Activated CD4-positive, alpha-beta T cell treated with anti-CD3 and anti-CD28 coated beads, Interleukin-2, amount 10 ng/mL, durations not matched to agents 24 days and 14 days (primary cell): ENCODE measurements at regions not wholly inside any gene's neighbourhood (a gene's known extent, or its start where the extent isn't known, plus 50 kb on each side); places are given as distances from the start of the nearest gene placed in this dataset.

ENCODE experiments used
- DNase-seq: peaks from one replicate; pipeline ENCODE4 v3.0.0; 2022
- H3K27ac Mint-ChIP-seq: one replicate; pipeline ENCODE4 v1.8.0; 2022; ENCODE audit warnings: mild to moderate bottlenecking, mixed read lengths
- H3K27me3 Mint-ChIP-seq: one replicate; pipeline ENCODE4 v1.8.0; 2022; ENCODE audit warnings: mixed read lengths
- H3K36me3 Mint-ChIP-seq: one replicate; pipeline ENCODE4 v1.8.0; 2022; ENCODE audit warnings: low read depth, mild to moderate bottlenecking, mixed read lengths
- H3K4me1 Mint-ChIP-seq: one replicate; pipeline ENCODE4 v1.8.0; 2021; ENCODE audit warnings: mixed read lengths
- H3K4me3 Mint-ChIP-seq: one replicate; pipeline ENCODE4 v1.8.0; 2022; ENCODE audit warnings: mild to moderate bottlenecking, moderate library complexity, mixed read lengths
- H3K9me3 Mint-ChIP-seq: one replicate; pipeline ENCODE4 v1.8.0; 2021; ENCODE audit warnings: mixed read lengths
- intact Hi-C: fragments of 100-400 bp; cut with micrococcal nuclease; formaldehyde crosslinking; loops from one replicate; pipeline ENCODE4 v1.15.1; 2023

DNA sequence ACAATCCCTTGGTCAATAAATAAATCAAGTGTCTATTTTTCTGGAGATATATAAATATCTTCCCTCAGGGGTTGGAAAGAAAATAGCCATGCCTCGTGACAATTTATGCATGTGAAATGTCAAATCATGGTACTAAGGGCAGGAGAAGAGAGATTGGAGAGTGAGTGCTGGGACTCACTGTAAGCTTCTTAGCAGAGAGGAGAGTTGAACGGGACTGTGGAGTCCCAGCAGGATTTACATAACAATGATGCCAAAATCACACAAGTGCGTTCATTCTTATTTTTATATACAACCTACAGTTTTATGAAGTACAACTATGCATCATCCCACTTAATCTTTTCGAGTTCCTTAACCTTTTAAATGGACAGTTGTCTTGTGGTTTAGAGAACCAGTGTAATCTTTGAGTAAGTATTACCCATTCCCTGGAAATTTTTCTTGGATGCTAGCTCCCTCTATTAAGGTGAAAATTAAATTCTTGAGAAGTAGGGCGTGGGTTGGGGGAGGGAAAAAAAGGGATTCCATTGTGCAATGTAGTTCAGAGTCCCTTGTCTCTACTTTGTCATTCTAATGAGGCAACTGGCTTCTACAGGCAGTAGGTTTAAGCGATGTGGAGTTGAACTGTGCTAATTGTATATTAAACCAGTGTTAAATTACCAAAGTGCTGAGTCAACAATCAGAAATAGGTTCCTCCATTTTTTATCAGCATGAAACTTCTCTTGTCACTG, 143.6 kb upstream of the EPHA4 start:
- no peak for DNase-seq
- Mint-ChIP-seq H3K4me3 (no peak overlapping the region), H3K27ac (no peak overlapping the region), H3K4me1 (no peaks in the 10 kb centered on the region), H3K36me3 (no peaks in the 10 kb centered on the region), H3K9me3 (no peaks in the 10 kb centered on the region), H3K27me3 (no peaks in the 10 kb centered on the region)
- intact Hi-C loops = no loop called here

DNA sequence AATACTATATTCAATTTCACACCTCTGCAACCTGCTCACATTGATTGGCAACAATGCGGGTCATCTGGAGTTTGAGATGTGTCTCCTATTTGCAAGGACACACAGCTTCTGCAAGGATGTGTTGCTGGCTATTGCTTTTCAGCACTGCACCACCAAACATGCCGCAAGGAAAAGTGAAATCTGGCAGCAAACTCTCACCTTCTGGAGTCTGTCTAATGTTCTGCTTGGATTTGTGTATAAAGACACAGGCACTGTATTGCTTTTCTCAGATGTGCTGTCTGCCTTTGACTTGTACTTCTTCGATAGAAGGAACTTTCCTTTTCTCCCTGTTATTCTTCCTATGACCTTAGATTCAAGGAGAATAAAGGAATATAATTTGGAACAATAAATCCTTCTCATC, 138.6 kb upstream of the EPHA4 start:
- H3K9me3 Mint-ChIP-seq = no peaks in the 10 kb centered on the region
- H3K4me1 Mint-ChIP-seq = no peaks in the 10 kb centered on the region
- no peak overlapping the region for H3K27ac Mint-ChIP-seq
- no peaks in the 10 kb centered on the region for H3K36me3 Mint-ChIP-seq
- H3K27me3 Mint-ChIP-seq = no peaks in the 10 kb centered on the region
- no peak for DNase-seq
- intact Hi-C loops = no loop called here
- no peak overlapping the region for H3K4me3 Mint-ChIP-seq

DNA sequence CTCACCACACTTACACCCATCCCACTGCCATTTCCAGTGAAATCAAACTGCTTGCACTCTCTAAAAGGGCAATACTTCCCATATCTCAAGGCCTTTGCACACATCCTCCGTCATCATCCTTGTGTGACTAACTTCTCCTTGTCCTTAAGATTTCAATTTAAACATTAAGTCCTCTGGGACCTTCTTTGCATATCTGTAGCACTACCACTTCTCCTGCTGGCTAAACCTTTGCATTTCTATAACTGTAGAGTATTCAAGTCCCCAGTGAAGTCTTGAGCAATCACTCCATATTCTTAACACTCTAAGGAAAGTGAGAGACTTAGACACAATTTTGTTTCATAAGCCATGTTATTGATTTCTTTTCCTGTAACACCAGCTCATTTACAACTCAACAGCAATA, 136.8 kb upstream of the EPHA4 start:
- intact Hi-C loops = no loop called here
- H3K4me1 Mint-ChIP-seq = no peaks in the 10 kb centered on the region
- H3K9me3 Mint-ChIP-seq = no peaks in the 10 kb centered on the region
- H3K27me3 Mint-ChIP-seq = no peaks in the 10 kb centered on the region
- H3K27ac Mint-ChIP-seq = no peak overlapping the region
- DNase-seq = no peak
- H3K4me3 Mint-ChIP-seq = no peak overlapping the region
- H3K36me3 Mint-ChIP-seq = no peaks in the 10 kb centered on the region

DNA sequence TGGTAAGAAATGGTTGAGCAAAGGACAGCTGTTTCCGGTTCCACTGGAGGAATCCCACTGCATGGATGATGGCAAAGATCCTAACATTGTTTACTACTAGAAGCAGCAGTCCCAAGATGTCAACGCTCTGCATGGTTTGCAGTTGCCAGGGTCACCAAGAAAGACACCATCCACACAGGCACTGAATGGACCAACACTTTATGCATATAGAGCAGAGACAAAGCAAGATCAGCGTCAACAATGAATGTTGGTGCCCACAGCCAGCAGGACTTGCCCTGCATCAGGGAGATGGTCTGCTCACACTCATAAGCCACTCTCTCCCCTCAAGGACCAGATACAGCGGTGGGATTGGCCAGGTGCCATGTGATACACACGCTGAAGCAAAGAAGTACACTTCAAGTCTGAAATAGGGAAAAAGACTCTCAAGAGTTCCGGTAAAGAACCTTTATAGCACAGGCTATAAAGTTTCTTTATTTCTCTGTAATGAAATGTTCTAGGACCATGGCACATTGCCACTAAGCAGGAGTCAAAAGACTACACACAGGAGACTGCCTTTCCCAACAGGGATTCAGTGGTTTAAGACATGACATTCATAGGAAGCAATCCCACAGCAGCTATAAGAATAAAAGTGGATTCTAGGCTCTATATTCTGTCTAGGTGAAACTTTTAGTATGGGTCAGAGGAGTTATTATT, 133.2 kb upstream of the EPHA4 start:
- Mint-ChIP-seq H3K4me1 (no peaks in the 10 kb centered on the region), H3K27ac (no peak overlapping the region), H3K4me3 (no peak overlapping the region), H3K27me3 (no peaks in the 10 kb centered on the region), H3K36me3 (no peaks in the 10 kb centered on the region), H3K9me3 (no peaks in the 10 kb centered on the region)
- no peak for DNase-seq
- intact Hi-C loops = no loop called here

DNA sequence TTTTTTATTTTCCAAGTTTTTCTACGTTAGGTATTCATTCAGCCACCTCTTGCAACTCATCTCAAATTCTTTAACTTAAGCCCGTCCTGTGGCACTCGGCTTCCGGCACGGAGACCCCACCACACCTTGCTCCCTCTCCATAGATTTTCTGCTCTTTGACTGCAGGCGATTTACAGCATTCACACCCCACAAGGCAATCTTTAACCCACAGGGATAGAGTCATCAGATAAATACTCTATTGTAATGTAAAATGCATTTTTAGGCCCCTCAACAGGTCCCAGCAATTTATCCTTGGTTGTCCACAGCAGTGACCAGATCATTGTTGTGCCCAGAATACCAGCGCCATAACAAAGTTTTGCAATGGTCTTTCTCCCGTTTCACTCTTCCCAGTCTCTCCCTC, 132.3 kb upstream of the EPHA4 start:
- Mint-ChIP-seq H3K4me3 (no peak overlapping the region), H3K27ac (no peak overlapping the region), H3K9me3 (no peaks in the 10 kb centered on the region), H3K27me3 (no peaks in the 10 kb centered on the region), H3K36me3 (no peaks in the 10 kb centered on the region), H3K4me1 (no peaks in the 10 kb centered on the region)
- intact Hi-C loops = no loop called here
- DNase-seq = no peak

DNA sequence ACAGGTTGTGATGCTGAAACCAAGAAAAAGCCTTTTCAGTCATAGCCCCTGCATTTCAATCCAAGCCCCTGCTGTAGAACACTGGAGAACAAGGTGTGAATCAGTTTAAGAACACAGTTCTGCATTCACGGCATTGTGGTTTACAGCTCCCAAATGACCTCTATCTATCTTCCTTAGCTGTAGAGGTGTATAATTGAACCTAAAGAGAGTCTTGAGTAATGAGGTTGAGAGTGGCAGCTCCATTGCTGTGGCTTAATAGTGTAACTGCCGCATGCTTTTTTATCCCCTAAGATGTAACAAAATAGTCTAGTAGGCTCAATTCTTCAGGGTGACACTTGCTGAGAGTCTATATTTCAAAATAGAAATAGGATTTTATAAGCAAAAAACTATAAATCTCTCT, 121.3 kb upstream of the EPHA4 start:
- no peak for DNase-seq
- Mint-ChIP-seq H3K4me1 (no peaks in the 10 kb centered on the region), H3K4me3 (no peak overlapping the region), H3K27ac (no peak overlapping the region), H3K36me3 (no peaks in the 10 kb centered on the region), H3K9me3 (no peaks in the 10 kb centered on the region), H3K27me3 (no peaks in the 10 kb centered on the region)
- intact Hi-C loops = no loop called here

DNA sequence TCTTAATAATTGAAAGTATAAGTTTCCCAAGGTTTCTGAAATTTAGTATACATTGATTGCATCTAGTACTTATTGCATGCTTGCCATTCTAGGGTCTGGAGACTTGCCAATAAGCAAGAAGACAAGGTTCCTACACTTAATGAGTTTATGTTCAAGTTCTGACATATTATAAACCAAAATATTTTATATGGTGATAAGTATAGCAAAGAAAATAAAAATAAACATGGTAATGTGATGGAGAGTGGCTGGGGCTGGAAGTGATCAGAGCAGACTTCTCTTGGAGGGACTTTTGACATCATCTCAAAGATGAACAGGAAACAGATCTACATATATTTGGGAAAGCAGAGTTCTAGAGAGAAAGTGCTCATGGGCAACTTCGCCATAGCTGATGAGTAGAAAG, 119.5 kb upstream of the EPHA4 start:
- no peaks in the 10 kb centered on the region for H3K27me3 Mint-ChIP-seq
- DNase-seq = no peak
- no peak overlapping the region for H3K4me3 Mint-ChIP-seq
- intact Hi-C loops = no loop called here
- no peaks in the 10 kb centered on the region for H3K9me3 Mint-ChIP-seq
- no peaks in the 10 kb centered on the region for H3K4me1 Mint-ChIP-seq
- H3K27ac Mint-ChIP-seq = no peak overlapping the region
- H3K36me3 Mint-ChIP-seq = no peaks in the 10 kb centered on the region

DNA sequence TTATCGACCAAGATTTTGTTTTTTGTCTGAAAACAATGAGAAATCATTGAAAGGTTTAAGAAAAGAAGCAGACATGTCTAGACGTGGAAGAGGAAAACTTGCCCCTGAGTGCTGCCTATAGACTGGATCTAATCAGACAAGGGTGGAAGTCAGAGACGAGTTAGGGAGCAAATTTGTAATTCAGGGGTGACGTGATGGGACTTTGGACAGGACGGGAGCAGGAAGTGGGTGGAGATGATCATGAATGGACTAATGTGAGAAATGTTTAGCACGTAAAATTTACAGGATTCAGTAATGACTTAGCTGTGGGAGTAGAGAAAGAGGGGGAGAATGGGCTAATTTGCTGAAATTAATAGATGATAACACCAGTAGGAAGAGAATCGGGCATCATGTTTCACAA, 117.0 kb upstream of the EPHA4 start:
- H3K9me3 Mint-ChIP-seq = no peaks in the 10 kb centered on the region
- intact Hi-C loops = no loop called here
- H3K4me1 Mint-ChIP-seq = no peaks in the 10 kb centered on the region
- no peaks in the 10 kb centered on the region for H3K36me3 Mint-ChIP-seq
- no peak overlapping the region for H3K27ac Mint-ChIP-seq
- no peaks in the 10 kb centered on the region for H3K27me3 Mint-ChIP-seq
- no peak overlapping the region for H3K4me3 Mint-ChIP-seq
- DNase-seq = no peak

DNA sequence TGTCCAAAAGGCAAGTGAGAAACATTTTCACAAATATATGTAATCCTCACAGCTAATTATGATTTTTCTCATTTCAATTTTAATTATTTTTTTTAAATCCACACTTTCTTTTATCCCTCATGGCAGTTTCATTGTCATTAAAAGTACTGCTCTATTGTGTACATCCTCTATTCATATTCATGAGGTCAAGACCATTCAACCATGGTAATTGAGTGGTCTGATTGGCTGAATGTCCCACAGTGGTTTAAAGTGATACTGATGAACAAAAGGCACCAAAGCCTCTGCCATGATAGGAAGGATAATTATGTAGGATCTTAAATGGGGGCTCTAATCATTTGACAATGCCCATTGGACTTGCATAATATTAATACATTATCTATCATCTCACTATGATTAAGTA, 108.4 kb upstream of the EPHA4 start:
- Mint-ChIP-seq H3K9me3 (no peaks in the 10 kb centered on the region), H3K4me3 (no peak overlapping the region), H3K27me3 (no peaks in the 10 kb centered on the region), H3K4me1 (no peaks in the 10 kb centered on the region), H3K36me3 (no peaks in the 10 kb centered on the region), H3K27ac (no peak overlapping the region)
- DNase-seq = no peak
- intact Hi-C loops = no loop called here

DNA sequence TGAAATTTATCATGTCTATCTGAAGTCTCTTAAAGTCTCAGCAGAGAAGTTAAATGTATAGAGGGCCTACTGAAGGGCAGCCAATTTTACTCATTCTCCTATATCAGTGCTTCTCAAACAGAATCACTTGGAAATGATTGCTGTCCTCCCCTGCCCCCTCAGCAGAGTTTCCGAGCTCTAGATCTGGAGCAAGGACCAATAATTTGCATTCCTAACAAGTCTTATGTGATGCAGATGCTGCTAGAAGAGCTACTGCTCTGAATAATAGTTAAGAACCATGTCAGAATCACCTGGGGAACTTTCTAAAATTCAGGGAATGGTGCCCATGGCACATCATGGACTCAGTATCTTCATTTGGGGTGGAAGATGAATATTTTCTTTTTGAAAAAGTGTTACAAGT, 105.6 kb upstream of the EPHA4 start:
- no peaks in the 10 kb centered on the region for H3K4me1 Mint-ChIP-seq
- H3K27ac Mint-ChIP-seq = no peak overlapping the region
- intact Hi-C loops = no loop called here
- no peak for DNase-seq
- no peaks in the 10 kb centered on the region for H3K9me3 Mint-ChIP-seq
- no peaks in the 10 kb centered on the region for H3K27me3 Mint-ChIP-seq
- no peak overlapping the region for H3K4me3 Mint-ChIP-seq
- H3K36me3 Mint-ChIP-seq = no peaks in the 10 kb centered on the region

DNA sequence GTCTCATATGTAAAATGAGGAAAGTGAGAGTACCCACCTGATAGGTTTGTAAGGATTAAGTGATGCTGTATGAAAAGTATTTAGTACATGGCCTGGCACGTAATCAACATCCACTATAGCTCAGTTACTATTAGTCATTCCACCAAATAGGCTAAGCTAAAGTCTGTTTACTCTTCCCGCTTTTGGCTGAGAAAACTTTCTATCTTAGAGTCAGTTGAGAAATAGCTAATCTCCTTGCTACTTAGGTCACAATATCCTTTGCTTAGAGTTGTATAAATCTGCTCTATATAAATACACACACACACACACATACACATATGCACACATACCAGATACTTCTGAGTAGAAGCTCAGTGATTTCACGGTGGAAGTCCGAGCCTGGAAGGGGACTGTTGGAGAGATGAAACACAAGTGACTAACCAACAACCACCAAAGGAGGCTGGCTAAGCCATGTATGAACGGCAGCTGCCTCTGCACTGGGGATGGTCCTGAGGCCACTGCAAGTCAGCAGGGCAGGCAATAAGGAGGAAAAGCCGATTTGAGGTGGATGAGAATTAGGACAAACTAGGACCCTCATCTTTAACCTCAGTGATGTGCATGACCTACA, 104.6 kb upstream of the EPHA4 start:
- Mint-ChIP-seq H3K9me3 (no peaks in the 10 kb centered on the region), H3K4me3 (no peak overlapping the region), H3K27me3 (no peaks in the 10 kb centered on the region), H3K27ac (no peak overlapping the region), H3K36me3 (no peaks in the 10 kb centered on the region), H3K4me1 (no peaks in the 10 kb centered on the region)
- intact Hi-C loops = no loop called here
- no peak for DNase-seq

DNA sequence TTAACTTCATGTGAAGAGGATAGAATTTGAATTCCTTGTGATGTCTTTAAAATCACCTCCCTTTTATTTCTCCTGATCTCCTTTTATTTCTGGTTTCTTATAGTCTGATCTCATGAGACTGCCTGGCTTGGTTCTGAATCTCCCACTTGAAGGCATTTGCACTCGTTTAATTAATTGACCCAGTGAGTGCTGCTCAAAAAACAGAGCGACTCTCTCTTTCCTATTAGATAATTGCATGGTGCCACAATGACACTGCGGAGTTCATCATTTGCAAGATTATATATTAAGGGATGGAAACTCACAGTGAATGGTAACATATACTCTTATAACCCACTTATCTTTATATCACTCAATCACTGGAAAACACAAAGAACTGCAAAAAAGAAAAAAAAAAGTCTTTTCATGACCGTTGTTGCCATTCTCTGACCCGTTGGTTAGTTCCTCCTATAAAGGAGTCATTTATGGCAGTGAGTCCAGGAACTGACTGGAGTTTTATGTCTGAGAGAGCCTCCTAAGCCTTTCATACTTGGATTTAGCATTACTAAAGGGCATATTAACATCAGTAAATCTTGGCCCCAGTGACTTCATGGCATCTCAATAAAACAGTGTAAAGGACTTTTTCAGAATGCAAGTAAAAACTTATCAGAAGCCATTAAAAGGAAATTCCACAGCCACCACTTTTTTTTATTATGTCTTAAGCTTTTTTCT, 103.3 kb upstream of the EPHA4 start:
- intact Hi-C loops = no loop called here
- Mint-ChIP-seq H3K4me1 (no peaks in the 10 kb centered on the region), H3K27me3 (no peaks in the 10 kb centered on the region), H3K36me3 (no peaks in the 10 kb centered on the region), H3K4me3 (no peak overlapping the region), H3K9me3 (no peaks in the 10 kb centered on the region), H3K27ac (no peak overlapping the region)
- no peak for DNase-seq

DNA sequence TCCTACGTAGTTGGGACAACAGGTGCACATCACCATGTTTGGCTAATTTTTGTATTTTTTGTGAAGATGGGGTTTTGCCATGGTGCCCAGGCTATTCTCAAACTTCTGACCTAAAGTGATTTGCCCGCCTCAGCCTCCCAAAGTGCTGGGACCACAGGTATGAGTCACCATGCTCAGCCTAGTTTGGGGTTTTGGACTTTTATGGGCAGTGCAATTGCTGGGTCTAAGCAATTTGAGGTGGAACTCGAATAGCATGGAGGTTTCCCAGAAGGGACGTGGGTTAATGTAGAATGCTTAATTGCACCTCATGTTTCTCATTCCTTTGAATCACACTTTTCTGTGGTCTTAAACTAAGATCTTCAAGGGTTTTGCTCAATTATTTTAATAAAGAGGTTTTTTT, 102.3 kb upstream of the EPHA4 start:
- Mint-ChIP-seq H3K4me3 (no peak overlapping the region), H3K27ac (no peak overlapping the region), H3K4me1 (no peaks in the 10 kb centered on the region), H3K36me3 (no peaks in the 10 kb centered on the region), H3K9me3 (no peaks in the 10 kb centered on the region), H3K27me3 (no peaks in the 10 kb centered on the region)
- no peak for DNase-seq
- intact Hi-C loops = no loop called here

DNA sequence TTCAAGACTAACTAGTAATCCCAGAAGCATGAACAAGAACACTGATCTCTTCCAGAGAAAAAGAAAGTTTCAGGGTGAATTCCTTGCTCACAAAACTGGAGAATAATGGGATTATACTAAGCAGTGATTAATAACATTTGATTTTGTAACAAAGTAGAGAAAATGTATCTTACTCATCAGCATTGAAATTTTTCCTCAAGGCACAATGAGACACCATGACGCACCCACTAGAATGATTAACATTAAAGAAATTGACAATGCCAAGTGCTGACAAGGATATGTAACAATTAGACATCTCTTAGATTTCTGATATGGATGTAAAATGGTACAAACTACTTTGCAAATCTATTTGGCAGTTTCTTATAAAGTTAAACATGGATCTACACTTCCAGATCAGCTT, 101.1 kb upstream of the EPHA4 start:
- no peaks in the 10 kb centered on the region for H3K36me3 Mint-ChIP-seq
- H3K4me1 Mint-ChIP-seq = no peaks in the 10 kb centered on the region
- no peaks in the 10 kb centered on the region for H3K9me3 Mint-ChIP-seq
- intact Hi-C loops = no loop called here
- H3K4me3 Mint-ChIP-seq = no peak overlapping the region
- no peak for DNase-seq
- no peaks in the 10 kb centered on the region for H3K27me3 Mint-ChIP-seq
- H3K27ac Mint-ChIP-seq = no peak overlapping the region
